WI38 (cell line): ENCODE measurements at regions not wholly inside any gene's neighbourhood (a gene's known extent, or its start where the extent isn't known, plus 50 kb on each side); places are given as distances from the start of the nearest gene placed in this dataset.
"Not testable (repeated sequence)": the region's sequence is repeated elsewhere in the genome, so short reads cannot be mapped to it uniquely, and the experiment has no call there.

Experiments
- H3K4me3 ChIP-seq: 2 replicates; pipeline ENCODE4 v1.5.1; 2011; ENCODE audit warnings: low read depth, mild to moderate bottlenecking, control low read depth, low read length
- TF ChIP-seq, protein P1 (sequence below): IDR thresholded peaks from 2 replicates; pipeline ENCODE4 v1.5.1; 2012; ENCODE audit warnings: low read depth, mild to moderate bottlenecking, control low read depth, low read length

DNA sequence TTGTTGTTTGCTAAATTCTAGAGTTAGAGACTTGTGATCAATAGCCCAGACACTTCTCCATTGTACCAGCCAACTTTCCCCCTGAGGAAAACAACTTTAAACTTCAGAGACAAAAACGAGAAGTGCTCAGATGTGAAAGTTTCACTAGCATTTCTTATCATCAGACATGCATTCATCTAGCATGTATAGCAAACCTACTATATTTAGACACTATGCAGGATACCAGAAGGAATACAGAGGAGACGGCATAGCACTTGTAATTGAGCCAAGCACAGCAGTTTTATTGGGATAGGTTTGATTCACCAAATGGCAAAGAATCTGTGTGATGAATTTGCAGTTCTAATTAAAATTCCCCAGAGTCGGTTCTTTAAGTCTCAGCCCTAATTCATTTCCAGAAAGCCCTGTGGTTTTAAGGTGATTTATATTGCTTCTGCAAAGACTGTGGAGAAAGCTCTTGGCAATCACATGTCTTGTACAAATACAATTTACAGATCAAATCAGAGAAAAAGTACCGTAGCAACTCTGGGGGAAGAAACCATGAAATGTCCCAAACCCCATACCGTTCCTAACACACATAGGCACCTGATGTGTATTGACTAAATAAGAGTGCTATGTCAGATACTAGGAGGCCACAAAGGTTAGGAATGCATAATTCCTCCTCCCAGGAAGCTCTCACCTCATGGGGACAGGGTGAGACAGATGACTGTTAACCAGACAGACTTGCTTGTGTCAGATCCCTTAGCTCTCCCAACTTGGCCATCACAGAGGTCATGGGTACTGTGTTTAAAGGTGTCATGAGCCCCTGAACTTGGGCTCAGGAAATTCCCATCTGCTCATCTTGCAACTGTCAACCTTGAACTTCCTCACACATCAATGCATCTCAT, 69.6 kb upstream of the KRAS start:
- H3K4me3 ChIP-seq = no peak overlapping the region
- TF ChIP-seq, protein P1, sequence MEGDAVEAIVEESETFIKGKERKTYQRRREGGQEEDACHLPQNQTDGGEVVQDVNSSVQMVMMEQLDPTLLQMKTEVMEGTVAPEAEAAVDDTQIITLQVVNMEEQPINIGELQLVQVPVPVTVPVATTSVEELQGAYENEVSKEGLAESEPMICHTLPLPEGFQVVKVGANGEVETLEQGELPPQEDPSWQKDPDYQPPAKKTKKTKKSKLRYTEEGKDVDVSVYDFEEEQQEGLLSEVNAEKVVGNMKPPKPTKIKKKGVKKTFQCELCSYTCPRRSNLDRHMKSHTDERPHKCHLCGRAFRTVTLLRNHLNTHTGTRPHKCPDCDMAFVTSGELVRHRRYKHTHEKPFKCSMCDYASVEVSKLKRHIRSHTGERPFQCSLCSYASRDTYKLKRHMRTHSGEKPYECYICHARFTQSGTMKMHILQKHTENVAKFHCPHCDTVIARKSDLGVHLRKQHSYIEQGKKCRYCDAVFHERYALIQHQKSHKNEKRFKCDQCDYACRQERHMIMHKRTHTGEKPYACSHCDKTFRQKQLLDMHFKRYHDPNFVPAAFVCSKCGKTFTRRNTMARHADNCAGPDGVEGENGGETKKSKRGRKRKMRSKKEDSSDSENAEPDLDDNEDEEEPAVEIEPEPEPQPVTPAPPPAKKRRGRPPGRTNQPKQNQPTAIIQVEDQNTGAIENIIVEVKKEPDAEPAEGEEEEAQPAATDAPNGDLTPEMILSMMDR = no peak

DNA sequence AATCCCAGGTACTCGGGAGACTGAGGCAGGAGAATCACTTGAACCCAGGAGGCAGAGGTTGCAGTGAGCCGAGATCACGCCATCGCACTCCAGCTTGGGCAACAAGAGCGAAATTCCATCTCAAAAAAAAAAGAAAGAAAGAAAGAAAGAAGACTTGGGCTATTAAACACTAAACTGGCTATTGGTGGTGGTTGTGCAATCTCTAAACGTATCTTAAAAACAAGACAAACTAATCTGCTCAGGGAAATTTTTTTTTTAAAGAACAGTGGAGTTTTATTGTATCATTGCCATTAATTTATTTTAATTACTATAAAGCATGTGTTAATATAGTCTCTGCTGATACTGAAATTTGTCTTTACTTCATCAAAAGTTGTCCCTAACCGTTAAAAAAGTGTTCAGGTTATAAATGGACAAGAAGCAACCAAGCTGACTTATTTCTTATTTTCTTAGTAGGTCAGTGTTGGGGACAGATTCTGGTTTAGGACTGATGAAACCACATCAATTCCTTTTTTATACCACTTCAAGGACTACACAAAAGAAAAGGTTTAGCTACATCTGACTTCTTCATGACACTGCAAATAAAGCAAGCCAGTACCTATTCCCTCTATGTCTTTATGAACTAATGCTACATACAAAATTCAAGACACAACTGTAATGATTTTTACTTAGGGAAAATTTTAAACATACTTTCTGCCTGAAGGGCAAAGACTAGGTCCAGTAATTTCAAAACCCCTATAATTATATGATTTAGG, 68.7 kb upstream of the KRAS start:
- TF ChIP-seq, protein P1 = no peak

DNA sequence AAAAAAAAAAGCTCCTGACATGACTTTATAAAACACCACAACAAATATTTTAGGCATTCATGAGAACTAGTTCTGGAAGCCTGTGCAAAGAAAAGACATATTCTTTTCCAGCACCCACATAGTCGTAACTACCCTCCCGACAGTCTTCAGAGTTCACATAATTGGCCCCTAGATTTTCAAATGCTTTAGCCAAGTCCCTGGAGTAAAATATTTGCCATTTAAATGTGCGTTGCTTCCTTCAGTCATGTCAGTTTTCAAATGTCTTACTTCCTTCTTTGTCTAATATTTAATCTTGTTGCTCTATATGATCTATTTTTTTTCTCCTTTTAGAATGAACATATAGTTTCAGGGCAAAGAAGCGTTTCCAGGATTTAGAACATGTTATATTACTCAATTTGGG, 66.8 kb upstream of the KRAS start:
- TF ChIP-seq, protein P1 = no peak
- no peak overlapping the region for H3K4me3 ChIP-seq

More for the DNA sequence above, 68.7 kb upstream of the KRAS start:
- no peak overlapping the region for H3K4me3 ChIP-seq

DNA sequence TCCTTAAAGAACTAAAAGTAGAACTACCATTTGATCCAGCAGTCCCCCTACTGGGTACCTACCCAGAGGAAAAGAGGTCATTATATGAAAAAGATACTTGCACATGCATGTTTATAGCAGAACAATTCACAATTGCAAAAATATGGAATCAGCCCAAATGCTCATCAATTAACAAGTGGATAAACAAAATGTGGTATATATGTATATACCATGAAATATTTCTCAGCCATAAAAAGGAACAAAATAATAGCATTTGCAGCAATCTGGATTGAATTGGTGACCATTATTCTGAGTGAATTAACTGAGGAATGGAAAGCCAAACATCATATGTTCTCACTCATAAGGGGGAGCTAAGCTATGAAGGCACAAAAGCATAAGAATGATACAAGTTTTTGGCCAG, 64.7 kb upstream of the KRAS start:
- TF ChIP-seq, protein P1 = no peak
- no peak overlapping the region for H3K4me3 ChIP-seq

DNA sequence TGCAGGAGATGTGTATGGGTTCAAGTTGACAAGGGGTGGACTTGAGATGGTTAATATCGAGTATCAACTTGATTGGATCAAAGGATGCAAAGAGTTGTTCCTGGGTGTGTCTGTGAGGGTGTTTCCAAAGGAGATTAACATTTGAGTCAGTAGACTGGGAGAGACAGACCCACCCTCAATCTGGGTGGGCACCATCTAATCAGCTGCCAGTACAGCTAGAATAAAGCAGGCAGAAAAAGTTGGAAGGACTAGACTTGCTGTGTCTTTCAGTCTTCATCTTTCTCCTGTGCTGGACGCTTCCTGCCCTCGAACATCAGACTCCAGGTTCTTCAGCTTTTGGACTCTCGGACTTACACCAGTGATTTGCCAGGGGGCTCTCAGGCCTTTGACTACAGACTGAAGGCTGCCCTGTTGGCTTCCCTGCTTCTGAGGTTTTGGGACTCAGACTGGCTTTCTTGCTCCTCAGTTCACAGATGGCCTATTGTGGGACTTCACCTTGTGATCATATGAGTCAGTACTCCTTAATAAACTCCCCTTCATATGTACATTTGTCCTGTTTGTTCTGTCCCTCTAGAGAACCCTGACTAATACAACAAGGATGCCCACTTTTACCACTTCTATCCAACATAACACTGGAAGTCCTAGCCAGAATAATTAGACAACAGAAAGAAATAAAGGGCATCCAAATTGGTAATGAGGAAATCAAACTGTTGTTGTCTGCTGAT, 62.7 kb upstream of the KRAS start:
- not testable (repeated sequence) for H3K4me3 ChIP-seq

DNA sequence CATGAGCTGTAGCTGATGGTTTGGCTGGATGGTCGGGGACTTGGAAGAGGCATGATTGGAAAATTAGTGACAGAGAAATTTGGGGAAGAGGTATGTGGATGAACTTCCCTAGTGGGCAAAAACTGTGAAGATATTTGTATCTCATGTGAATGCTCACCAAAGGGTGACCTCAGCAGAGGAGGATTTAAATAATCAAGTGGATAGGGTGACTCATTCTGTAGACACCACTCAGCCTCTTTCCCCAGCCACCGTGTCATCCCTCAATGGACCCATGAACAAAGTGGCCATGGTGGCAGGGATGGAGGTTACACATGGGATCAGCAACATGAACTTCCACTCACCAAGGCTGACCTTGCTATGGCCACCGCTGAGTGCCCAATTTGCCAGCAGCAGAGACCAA, 60.8 kb upstream of the KRAS start:
- H3K4me3 ChIP-seq = no peak overlapping the region
- TF ChIP-seq, protein P1 = no peak

DNA sequence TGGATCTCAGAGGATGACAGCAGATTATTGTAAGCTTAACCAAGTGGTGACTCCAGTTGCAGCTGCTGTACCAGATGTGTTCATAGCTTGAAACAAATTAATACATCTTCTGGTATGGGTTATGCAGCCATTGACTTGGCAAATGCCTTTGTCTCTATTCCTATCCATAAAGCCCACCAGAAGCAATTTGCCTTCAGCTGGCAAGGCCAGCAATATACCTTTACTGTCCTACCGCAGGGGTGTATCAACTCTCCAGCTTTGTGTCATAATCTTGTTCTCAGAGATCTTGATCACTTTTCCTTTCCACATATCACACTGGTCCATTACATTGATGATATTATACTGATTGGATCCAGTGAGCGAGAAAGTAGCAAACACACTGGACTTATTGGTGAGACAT, 59.3 kb upstream of the KRAS start:
- not testable (repeated sequence) for H3K4me3 ChIP-seq

DNA sequence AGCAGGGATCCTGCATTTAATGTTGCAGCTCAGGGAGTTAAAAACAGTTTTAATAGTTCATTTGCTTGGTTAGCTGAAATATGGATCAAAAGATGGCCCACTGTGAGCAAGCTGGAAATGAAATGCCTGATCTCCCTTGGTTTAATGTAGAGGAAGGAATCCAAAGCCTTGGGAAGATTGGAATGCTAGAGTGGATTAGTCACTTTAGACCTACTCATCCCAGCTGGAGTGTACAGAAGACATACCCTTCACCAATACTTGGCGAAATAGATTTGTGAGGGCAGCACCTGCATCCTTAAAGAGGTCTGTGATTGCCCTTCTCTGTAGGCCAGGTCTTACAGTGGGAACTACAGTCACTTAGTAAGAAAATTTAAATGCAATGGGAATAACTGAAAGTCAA, 58.0 kb upstream of the KRAS start:
- no peak overlapping the region for H3K4me3 ChIP-seq
- TF ChIP-seq, protein P1 = no peak
